ENCODE measurements at regions not wholly inside any gene's neighbourhood (a gene's known extent, or its start where the extent isn't known, plus 50 kb on each side); places are given as distances from the start of the nearest gene placed in this dataset.

DNA sequence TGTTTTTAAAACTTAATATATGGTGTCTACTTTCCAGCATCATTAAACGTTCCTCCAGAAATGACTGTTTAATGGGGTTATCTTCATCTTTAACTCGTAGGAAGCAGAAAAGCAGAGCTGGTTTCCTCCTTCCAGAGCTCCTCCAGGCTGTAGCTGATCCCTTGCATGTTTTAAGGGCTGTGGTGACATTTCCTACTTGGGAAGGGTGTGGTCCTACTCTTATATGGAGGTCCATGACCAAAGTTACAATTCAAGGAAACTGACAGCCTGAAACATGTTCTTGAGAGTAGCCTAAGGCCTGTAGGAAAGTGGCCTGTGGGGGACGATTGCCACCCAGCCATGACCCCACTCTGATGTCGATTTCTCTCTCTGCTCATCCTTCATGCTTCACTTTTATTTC is 297.1 kb downstream of the GADD45G start:
- TF ChIP-seq EP300 (IDR thresholded peaks at IDR 0.05; ENCODE audit: borderline replicate concordance) (no peak), TEAD4 (IDR thresholded peaks at IDR 0.05) (no peak), RAD21 (IDR thresholded peaks at IDR 0.05; ENCODE audit: low read depth) (no peak), TCF12 (IDR thresholded peaks at IDR 0.05; ENCODE audit: low read depth) (no peak), CEBPB (IDR thresholded peaks at IDR 0.05) (no peak), EGR1 (IDR thresholded peaks at IDR 0.05) (no peak), YY1 (IDR thresholded peaks at IDR 0.05; ENCODE audit: low read depth) (no peak), TAF1 (IDR thresholded peaks at IDR 0.05; ENCODE audit: low read depth) (no peak), NFIC (IDR thresholded peaks at IDR 0.05) (no peak), ZBTB7A (IDR thresholded peaks at IDR 0.05; ENCODE audit: low read depth) (no peak)
- TF ChIP-seq, protein P1, sequence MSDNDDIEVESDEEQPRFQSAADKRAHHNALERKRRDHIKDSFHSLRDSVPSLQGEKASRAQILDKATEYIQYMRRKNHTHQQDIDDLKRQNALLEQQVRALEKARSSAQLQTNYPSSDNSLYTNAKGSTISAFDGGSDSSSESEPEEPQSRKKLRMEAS (IDR thresholded peaks at IDR 0.05) = no peak
- TF ChIP-seq, protein P2, sequence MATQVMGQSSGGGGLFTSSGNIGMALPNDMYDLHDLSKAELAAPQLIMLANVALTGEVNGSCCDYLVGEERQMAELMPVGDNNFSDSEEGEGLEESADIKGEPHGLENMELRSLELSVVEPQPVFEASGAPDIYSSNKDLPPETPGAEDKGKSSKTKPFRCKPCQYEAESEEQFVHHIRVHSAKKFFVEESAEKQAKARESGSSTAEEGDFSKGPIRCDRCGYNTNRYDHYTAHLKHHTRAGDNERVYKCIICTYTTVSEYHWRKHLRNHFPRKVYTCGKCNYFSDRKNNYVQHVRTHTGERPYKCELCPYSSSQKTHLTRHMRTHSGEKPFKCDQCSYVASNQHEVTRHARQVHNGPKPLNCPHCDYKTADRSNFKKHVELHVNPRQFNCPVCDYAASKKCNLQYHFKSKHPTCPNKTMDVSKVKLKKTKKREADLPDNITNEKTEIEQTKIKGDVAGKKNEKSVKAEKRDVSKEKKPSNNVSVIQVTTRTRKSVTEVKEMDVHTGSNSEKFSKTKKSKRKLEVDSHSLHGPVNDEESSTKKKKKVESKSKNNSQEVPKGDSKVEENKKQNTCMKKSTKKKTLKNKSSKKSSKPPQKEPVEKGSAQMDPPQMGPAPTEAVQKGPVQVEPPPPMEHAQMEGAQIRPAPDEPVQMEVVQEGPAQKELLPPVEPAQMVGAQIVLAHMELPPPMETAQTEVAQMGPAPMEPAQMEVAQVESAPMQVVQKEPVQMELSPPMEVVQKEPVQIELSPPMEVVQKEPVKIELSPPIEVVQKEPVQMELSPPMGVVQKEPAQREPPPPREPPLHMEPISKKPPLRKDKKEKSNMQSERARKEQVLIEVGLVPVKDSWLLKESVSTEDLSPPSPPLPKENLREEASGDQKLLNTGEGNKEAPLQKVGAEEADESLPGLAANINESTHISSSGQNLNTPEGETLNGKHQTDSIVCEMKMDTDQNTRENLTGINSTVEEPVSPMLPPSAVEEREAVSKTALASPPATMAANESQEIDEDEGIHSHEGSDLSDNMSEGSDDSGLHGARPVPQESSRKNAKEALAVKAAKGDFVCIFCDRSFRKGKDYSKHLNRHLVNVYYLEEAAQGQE (IDR thresholded peaks at IDR 0.05; ENCODE audit: low read depth) = no peak
- TF ChIP-seq, protein P3, sequence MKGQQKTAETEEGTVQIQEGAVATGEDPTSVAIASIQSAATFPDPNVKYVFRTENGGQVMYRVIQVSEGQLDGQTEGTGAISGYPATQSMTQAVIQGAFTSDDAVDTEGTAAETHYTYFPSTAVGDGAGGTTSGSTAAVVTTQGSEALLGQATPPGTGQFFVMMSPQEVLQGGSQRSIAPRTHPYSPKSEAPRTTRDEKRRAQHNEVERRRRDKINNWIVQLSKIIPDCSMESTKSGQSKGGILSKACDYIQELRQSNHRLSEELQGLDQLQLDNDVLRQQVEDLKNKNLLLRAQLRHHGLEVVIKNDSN (IDR thresholded peaks at IDR 0.05) = no peak
